ENCODE measurements at regions not wholly inside any gene's neighbourhood (a gene's known extent, or its start where the extent isn't known, plus 50 kb on each side); places are given as distances from the start of the nearest gene placed in this dataset. TPM values are rescaled to one million over a fixed set of nuclear protein-coding genes. Genes with fewer than 3 reads are reported as not detected.

GRCh38 chr11:115555336-115556090 is 51.3 kb upstream of the CADM1 start:
- Histone ChIP-seq H3K36me3 (ENCODE audit: low read depth) (no peaks in the 10 kb centered on the region), H3K9me2 (ENCODE audit: insufficient read depth) (no peaks in the 10 kb centered on the region), H3K27me3 (replicated peaks; ENCODE audit: insufficient read depth) (no peaks in the 10 kb centered on the region), H3K9ac (no peak overlapping the region), H3K9me3 (ENCODE audit: low read depth) (no peaks in the 10 kb centered on the region), H3K4me2 (ENCODE audit: unreplicated experiment) (no peak overlapping the region), H2AFZ (no peak overlapping the region), H3K4me1 (ENCODE audit: insufficient read depth) (no peaks in the 10 kb centered on the region), H4K20me1 (ENCODE audit: insufficient read depth) (no peaks in the 10 kb centered on the region), H3F3A (ENCODE audit: insufficient read depth) (no peaks in the 10 kb centered on the region), H3K4me3 (no peak overlapping the region), H3K27ac (no peak overlapping the region), H3K79me2 (ENCODE audit: insufficient read depth) (no peaks in the 10 kb centered on the region)
- in situ Hi-C loops (cut with MboI), result no loop called here
- DNase-seq, result no peak
- WGBS, 2 experiments (ENCODE audit: low coverage in 1 of 2, low lambda C conversion rate in 2 of 2, missing lambda C conversion rate in 2 of 2), result 9 to 16% methylated on average over 3 of the region's 3 CpGs
- no peak for TF ChIP-seq EZH2 (IDR thresholded peaks at IDR 0.05; ENCODE audit: insufficient read depth, poor library complexity, severe bottlenecking)
- no peak for TF ChIP-seq EZH2phosphoT487 (IDR thresholded peaks at IDR 0.05; ENCODE audit: insufficient read depth, low read depth)

Small RNA genes lying in the stretch of these regions (small RNA-seq; reads per million reads assigned to genes)
- not detected for gene AP000770.2 (ENCODE audit: low read depth, low replicate concordance)
- gene RF01210 (ENCODE audit: low read depth, low replicate concordance), result not detected
- not detected for gene RPL12P46 (ENCODE audit: low read depth, low replicate concordance)

Measured in GM23248 (cell line).